Panc1 (cell line): ENCODE measurements at regions not wholly inside any gene's neighbourhood (a gene's known extent, or its start where the extent isn't known, plus 50 kb on each side); places are given as distances from the start of the nearest gene placed in this dataset.

Experiments used
- ATAC-seq: fragments of 200-7000 bp; cut with Tn5 transposase; 2 replicates; pipeline ENCODE4 v1.9.1; 2020; ENCODE audit warnings: mild to moderate bottlenecking, moderate library complexity
- BruUV-seq: library from RNA; stranded (reverse); fragments of 400-500 nt; replicated peaks from 2 replicates; lab custom pipeline; 2021; lab: Mats Ljungman, UMichigan
- CTCF ChIA-PET: fragments of 300-600 bp; sonication (Branson Sonifier 250); formaldehyde crosslinking; loops from one replicate; lab custom pipeline; 2022; ENCODE audit warnings: antibody characterized with exemption; lab: Charles Lee
- POLR2A ChIA-PET: fragments of 300-600 bp; sonication (Branson Sonifier 250); formaldehyde crosslinking; loops from one replicate; lab custom pipeline; 2022; ENCODE audit warnings: antibody characterized with exemption; lab: Charles Lee
- DNase-seq: peaks from one replicate; pipeline ENCODE4 v3.0.0-alpha.2; 2010; ENCODE audit warnings: low read depth, low spot score
- H3K27ac ChIP-seq: 2 replicates; pipeline ENCODE4 v1.5.1; 2011; ENCODE audit warnings: mild to moderate bottlenecking, low read length, inconsistent platforms
- H3K27me3 ChIP-seq: fragments of 200-500 bp; sonication (Bioruptor generic); 2 replicates; pipeline ENCODE4 v1.6.0; 2014; ENCODE audit warnings: low read length, inconsistent platforms; ENCODE audit not compliant: control insufficient read depth, insufficient read depth
- H3K36me3 ChIP-seq: fragments of 200-500 bp; sonication (Bioruptor generic); 2 replicates; pipeline ENCODE4 v1.5.1; 2014; ENCODE audit warnings: inconsistent platforms, mild to moderate bottlenecking, low read length, moderate library complexity; ENCODE audit not compliant: control insufficient read depth, insufficient read depth
- H3K4me1 ChIP-seq: 2 replicates; pipeline ENCODE4 v1.5.1; 2011; ENCODE audit warnings: inconsistent platforms, mild to moderate bottlenecking, low read length, moderate library complexity; ENCODE audit not compliant: control insufficient read depth, insufficient read depth
- H3K4me3 ChIP-seq, 2 experiments: 2 replicates each; pipeline ENCODE4 v1.5.1; 2011 to 2012; ENCODE audit warnings: low read depth in 2 of 2, low read length in 2 of 2, mild to moderate bottlenecking in 2 of 2, inconsistent platforms in 1 of 2, moderate library complexity in 1 of 2
- H3K9me3 ChIP-seq: fragments of 200-500 bp; sonication (Bioruptor generic); 2 replicates; pipeline ENCODE4 v1.5.1; 2014; ENCODE audit warnings: low read depth, mild to moderate bottlenecking, inconsistent platforms, low read length, moderate library complexity; ENCODE audit not compliant: control insufficient read depth, insufficient read depth
- CTCF ChIP-seq: fragments of 450-650 bp; IDR thresholded peaks from 2 replicates; pipeline ENCODE4 v1.5.1; 2017; ENCODE audit warnings: mild to moderate bottlenecking
- POLR2AphosphoS5 ChIP-seq: IDR thresholded peaks from 2 replicates; pipeline ENCODE4 v1.6.1; 2012; ENCODE audit warnings: mild to moderate bottlenecking, low read depth, low read length, moderate library complexity
- REST ChIP-seq, 2 experiments: IDR thresholded peaks; 2 replicates each; pipeline ENCODE4 v1.6.1; 2011 to 2012; ENCODE audit warnings: low read depth in 2 of 2, control low read depth in 1 of 2, low read length in 1 of 2, mild to moderate bottlenecking in 1 of 2, moderate library complexity in 1 of 2; ENCODE audit not compliant: insufficient read depth in 1 of 2
- SIN3A ChIP-seq: IDR thresholded peaks from 2 replicates; pipeline ENCODE4 v1.6.1; 2012; ENCODE audit warnings: low read depth, mild to moderate bottlenecking, low read length, moderate library complexity, borderline replicate concordance; ENCODE audit not compliant: insufficient read depth
- TCF7L2 ChIP-seq: IDR thresholded peaks from 2 replicates; pipeline ENCODE4 v1.6.1; 2011; ENCODE audit warnings: mild to moderate bottlenecking, low read depth, low read length, inconsistent platforms
- in situ Hi-C: cut with HindIII; loops from 2 replicates; pipeline ENCODE4 v1.10.0; 2016; ENCODE audit warnings: low sequenced_read_pairs, low pct_unique_long_range_greater_than_20kb
- intact Hi-C: fragments of 100-400 bp; cut with micrococcal nuclease; formaldehyde crosslinking; loops from one replicate; pipeline ENCODE4 v1.10.0; 2022; ENCODE audit not compliant: unreplicated experiment

- no peak overlapping the region for H3K27ac ChIP-seq
- no peaks in the 10 kb centered on the region for H3K36me3 ChIP-seq
- no peaks in the 10 kb centered on the region for H3K9me3 ChIP-seq
- ATAC-seq (no peak), DNase-seq (no peak)
- BruUV-seq: no TSS peak
- in situ Hi-C loops: no loop called here
- H3K4me3 ChIP-seq: no peak overlapping the region
- H3K4me1 ChIP-seq: no peaks in the 10 kb centered on the region
- no peaks in the 10 kb centered on the region for H3K27me3 ChIP-seq
- intact Hi-C loops: no loop called here
- ChIA-PET POLR2A (no interaction called here), CTCF (no interaction called here)
- no peak for TF ChIP-seq REST (IDR thresholded peaks at IDR 0.05; ENCODE audit: insufficient read depth in 1 of 2, low read depth in 2 of 2, low read length in 1 of 2)
Measured at GRCh38 chr14:53310412-53310811, 157.3 kb upstream of the DDHD1 start.

GRCh38 chr14:53306911-53307310 lies 153.8 kb upstream of the DDHD1 start:
- no peak overlapping the region for H3K27ac ChIP-seq
- no peak for ATAC-seq
- H3K4me1 ChIP-seq: no peaks in the 10 kb centered on the region
- ChIA-PET POLR2A (no interaction called here), CTCF (interaction anchor here (0.6 kb wide), 1 partner anchor 552 kb away, joined by 7 read pairs; no protein-coding TSS in a partner anchor)
- no TSS peak for BruUV-seq
- no peak overlapping the region for H3K4me3 ChIP-seq
- no peak for DNase-seq
- no peaks in the 10 kb centered on the region for H3K36me3 ChIP-seq
- TF ChIP-seq TCF7L2 (no peak), CTCF (no peak), SIN3A (no peak), REST (IDR thresholded peaks at IDR 0.05; ENCODE audit: insufficient read depth in 1 of 2, low read depth in 2 of 2, low read length in 1 of 2) (no peak), POLR2AphosphoS5 (no peak)
- intact Hi-C loops: loop anchor here (5.0 kb wide), 1 partner anchor 485 kb away; no protein-coding TSS in a partner anchor
- in situ Hi-C loops: no loop called here
- H3K9me3 ChIP-seq: no peaks in the 10 kb centered on the region
- H3K27me3 ChIP-seq: no peaks in the 10 kb centered on the region
